GM20431 (cell line): ENCODE measurements at regions not wholly inside any gene's neighbourhood (a gene's known extent, or its start where the extent isn't known, plus 50 kb on each side); places are given as distances from the start of the nearest gene placed in this dataset.

Source experiments
- in situ Hi-C: fragments of 300-500 bp; cut with MseI, MboI; formaldehyde crosslinking; loops from one replicate; pipeline ENCODE4 v1.15.0; 2020; ENCODE audit warnings: low sequenced_read_pairs; ENCODE audit not compliant: unreplicated experiment

DNA sequence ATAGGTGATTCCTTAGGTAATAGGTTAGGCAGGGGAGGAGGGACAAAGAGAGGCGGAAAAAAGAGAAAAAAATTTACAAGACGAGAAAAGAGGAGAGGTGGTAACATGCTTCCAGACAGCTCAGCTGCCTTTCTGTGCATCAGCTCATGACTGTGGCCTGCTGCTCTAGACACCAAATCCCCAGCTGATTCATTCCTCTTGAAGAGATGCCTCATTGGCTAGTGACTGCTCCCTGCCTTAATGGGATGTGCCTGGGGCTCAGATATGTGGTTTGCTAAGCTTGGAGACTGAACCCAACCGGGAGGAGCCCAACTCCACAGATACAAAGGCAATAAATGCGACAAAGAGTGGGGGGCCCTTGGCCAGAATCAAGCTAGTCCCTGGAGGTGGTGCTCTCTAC, 105.9 kb upstream of the FAM20A start:
- in situ Hi-C loops = no loop called here

DNA sequence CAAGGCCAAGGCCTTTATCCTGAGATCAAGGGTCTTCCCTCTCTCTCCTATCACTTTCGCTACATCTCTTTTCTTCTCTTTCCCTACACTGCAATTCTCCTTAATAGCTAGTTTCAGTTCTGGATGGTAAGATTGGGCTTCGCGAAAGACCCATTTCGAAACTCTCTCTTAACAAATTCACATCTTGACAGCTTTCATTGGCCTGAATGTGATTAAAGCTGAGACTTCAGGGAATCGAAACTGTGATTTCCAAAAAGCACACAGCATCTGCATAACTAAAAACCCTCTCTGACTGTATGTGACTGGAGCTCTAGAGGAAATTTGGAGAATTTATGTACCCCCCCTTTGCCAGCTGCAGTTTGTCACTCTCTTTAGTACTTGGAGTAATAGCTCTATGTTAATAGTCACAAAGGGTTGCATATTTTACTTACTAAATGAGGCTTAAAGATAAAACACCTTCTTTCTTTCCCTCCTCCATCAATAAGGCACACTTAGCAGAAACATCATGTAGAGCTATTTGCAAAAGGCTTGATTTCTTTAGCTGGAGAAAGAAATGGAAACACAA, 105.3 kb upstream of the FAM20A start:
- in situ Hi-C loops = no loop called here

DNA sequence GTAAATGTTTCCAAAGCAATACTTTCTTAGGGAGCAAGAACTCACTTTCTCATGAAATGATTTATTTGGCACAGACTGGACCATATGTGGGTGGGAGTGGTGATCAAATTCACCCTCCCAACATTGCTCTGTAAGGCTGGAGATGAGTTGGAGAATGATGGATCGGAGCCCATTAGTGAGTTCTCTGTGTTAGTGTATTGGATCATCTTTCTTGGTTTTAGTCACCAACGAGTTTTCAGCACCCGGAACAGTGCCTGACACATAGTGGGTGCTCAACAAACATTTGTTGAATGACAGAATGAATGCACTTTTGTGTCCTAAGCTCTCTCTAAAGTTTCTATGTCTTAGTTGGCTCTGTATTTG, 104.5 kb upstream of the FAM20A start:
- in situ Hi-C loops = no loop called here

DNA sequence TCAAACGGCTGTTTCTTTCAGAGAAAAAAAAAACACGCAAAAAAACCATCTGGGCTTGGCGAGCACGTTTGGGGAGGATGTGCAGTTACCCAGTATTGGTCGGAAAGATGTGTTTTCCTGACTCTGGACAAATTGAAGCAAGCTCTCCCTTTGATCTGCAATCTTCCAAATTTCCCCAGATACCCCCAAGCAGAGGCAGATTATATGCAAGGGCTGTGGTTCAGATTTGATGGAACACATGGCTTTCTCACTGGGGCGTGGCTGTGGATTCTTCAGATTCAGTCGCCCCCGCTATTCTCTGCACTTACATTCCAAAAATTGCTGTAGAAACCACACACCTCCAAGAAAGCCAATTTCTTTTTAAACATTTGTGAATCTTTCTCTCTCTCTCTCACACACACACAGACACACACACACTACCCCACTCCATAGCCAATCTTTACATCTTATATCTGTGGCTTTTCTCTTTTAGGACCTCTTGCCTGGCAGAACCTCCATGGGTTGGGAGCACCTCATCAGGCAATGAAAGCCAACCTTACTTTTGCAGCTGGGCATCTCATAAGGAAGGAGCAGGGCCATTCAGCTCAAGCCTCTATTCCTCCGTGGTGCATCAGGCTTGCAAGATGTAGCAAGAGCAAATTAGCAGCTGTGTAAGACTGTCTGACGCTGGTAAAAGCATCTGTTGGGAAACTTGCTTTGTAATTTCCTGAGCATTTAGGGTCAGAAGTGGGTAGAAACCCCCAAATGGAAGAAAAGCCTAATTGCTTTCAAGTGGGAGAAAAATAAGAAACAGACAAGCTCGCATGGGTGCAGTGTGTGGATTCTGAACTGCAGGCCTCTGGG, 103.9 kb upstream of the FAM20A start:
- in situ Hi-C loops = no loop called here

GRCh38 chr17:68701046-68701445, 99.9 kb upstream of the FAM20A start:
- in situ Hi-C loops = no loop called here

DNA sequence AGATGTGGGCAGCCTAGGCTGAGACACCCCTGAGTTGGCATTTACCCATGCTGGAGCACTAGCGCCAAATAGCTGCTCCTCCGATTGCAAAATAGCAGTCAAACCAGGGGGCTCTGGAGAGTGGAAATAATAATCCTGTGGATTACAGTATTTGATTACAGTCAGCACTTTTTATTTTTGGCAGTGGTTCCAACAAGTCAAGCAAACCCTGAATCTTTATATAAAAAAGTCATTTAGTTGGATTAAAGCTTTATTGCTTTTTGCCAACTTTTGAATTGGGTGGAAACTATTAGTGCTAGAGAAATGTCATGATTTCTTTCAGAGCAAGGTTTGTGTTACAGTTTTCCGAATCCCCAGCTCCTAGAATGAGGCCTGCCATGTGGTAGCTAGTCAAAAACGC, 99.3 kb upstream of the FAM20A start:
- in situ Hi-C loops = no loop called here

GRCh38 chr17:68699936-68700335, 98.8 kb upstream of the FAM20A start:
- in situ Hi-C loops = no loop called here

- in situ Hi-C loops = no loop called here
Measured at GRCh38 chr17:68698746-68699145, 97.6 kb upstream of the FAM20A start.

DNA sequence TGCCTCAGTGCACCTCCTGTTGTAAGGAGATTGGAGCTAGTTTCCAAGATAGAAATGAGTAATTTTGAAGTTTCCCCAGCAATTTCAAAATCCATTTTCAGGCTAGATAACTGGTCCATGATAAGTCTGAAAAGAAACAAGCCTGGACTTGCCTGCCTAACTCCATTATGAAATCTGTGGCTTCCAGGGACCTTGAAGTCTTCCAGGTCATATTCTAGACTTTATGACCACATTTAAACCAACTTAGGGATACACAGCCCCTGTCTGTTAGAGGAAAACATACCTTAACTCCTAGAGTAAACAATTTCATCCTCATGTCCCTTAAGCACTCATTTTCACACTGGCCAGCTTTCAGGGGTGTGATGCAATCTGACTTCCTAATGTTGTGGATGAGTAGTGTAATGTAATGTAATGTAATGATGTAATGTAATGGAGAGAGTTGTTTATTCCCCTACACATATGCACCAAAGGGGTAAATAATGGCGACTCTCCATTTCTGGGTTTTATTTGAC, 96.7 kb upstream of the FAM20A start:
- in situ Hi-C loops = no loop called here

GRCh38 chr17:68695659-68696058, 94.5 kb upstream of the FAM20A start:
- in situ Hi-C loops = no loop called here

DNA sequence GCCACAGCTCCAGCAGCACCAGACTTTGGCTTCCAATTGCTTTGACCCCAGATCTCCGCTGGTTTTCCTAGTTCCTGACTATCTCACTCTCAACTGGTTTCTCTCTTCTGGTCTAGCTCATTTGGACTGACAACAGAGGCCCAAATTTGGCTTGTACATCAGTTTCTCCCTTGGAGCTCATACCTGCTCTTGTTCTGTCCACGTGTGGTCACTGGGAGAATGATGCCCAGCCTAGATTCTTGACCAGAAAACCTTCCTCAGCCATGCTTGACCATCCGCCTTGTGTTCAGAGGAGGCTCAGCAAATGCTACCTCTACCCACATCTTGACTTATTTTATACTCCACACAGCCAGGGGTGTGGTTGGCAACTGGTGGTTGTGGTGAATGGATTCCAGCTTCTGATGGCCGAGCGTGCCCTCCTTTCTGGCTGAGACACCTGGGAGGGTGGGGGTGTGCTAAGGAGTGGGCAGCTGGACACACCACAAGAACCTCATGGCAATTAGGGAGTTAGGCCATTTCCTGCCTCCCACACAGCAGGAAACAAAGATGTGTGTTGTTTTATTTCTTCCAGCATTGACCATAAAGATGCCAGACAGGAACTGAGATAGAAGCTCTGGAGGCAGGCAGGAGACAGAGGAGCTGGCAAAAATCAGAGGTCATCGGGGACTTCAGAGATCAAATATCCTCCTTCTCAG, 93.8 kb upstream of the FAM20A start:
- in situ Hi-C loops = no loop called here

- in situ Hi-C loops = no loop called here
Measured at GRCh38 chr17:68693896-68694295, 92.7 kb upstream of the FAM20A start.

DNA sequence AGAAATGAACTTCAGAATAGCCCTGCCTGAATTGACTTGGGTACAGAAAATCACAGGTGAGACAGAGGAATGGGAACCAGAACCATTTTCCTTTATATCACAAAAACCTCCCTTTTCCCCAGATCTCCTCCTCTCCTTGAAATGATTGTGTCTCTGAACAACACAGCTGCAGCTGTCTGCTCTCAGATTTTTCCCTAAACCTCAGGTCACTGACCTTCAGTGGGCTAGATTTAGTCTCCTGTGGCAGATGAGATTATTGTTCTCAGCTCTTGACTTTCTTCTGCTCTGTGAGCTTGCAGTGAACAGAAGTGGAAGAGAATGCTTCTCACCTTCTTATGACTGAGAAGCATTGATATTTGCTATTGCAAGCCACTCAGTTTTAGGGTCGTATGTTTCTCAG, 92.3 kb upstream of the FAM20A start:
- in situ Hi-C loops = no loop called here

- in situ Hi-C loops = no loop called here
Measured at GRCh38 chr17:68686108-68686988, 85.2 kb upstream of the FAM20A start.

- in situ Hi-C loops = no loop called here
Measured at GRCh38 chr17:68684949-68685357, 83.8 kb upstream of the FAM20A start.

DNA sequence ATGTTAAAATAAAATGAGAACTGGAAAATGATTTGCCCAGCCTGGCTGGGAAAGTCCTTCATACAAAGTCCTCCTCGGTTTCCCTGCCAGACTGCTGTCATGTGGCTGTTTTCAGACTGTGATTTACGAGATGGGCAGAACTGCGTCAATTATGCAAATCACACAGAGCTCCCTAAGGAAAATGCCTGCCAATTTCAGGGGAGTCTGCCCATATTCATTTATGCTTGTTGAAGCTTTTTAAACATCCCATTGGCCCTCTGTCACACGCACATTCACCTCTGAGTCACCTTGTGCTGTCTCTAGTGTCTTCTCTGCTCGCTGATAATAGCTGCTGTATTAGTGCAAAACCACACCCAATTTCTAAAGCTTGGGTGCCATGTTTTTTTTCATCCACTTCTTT, 81.7 kb upstream of the FAM20A start:
- in situ Hi-C loops = no loop called here

DNA sequence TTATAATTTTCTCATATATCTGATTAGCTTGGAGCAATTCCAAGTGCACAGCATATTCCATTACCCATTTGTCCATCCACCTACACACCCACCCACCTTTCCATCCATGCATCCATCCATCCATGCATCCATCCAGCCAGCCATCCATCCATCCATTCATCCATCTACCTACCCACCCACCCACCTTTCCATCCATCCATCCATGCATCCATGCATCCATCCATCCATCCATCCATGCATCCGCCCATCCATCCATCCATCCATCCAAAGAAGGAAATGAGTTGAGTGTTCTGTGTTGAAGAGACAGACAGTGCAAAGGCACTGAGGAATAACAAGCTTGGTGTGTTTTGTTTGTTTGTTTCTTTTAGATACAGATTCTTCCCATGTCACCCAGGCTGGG, 78.7 kb upstream of the FAM20A start:
- in situ Hi-C loops = no loop called here

GRCh38 chr17:68676856-68677255, 75.7 kb upstream of the FAM20A start:
- in situ Hi-C loops = no loop called here

DNA sequence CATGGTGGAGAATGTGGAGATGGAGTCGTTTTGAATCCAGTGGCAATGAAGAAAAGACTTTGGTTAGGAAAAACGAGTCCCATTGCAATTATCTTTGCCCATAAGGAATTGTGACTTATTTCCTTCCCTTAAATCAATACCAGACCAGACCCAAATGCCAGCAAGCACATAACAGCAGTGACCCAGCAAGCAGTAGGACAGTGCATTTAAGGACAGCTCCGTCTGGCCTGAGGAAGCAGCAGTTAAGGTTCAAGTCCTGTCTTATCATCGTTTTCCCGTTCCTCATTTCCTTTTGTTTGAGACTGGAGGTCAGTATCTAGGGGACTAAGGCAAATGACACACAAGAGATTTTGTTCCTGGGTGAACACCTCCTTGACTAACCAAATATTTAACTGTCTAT, 74.6 kb upstream of the FAM20A start:
- in situ Hi-C loops = no loop called here
